T-cell (primary cell): ENCODE measurements at regions not wholly inside any gene's neighbourhood (a gene's known extent, or its start where the extent isn't known, plus 50 kb on each side); places are given as distances from the start of the nearest gene placed in this dataset.

Experiments used
- ATAC-seq, 4 experiments: fragments of 200-7000 bp in 3 of 4; fragments of 150-1000 bp in 1 of 4; cut with Tn5 transposase; replicated peaks in 1 of 4; 1 replicate in 3 of 4; 2 replicates in 1 of 4; pipeline ENCODE4 v1.10.0; 2021; ENCODE audit warnings: moderate library complexity in 3 of 4, mild to moderate bottlenecking in 2 of 4, moderate number of reproducible peaks in 1 of 4
- CTCF ChIA-PET, 2 donors: fragments of 300-600 bp; sonication (Branson Sonifier 250); formaldehyde crosslinking; loops; one replicate each; lab custom pipeline; 2022; ENCODE audit warnings: antibody characterized with exemption in 2 of 2; lab: Charles Lee
- POLR2A ChIA-PET, 2 donors: fragments of 300-600 bp; sonication (Branson Sonifier 250); formaldehyde crosslinking; loops; one replicate each; lab custom pipeline; 2022; ENCODE audit warnings: antibody characterized with exemption in 2 of 2; lab: Charles Lee
- DNase-seq, 35 experiments: peaks; one replicate each; pipeline versions ENCODE4 v3.0.0 to v3.0.0-alpha.2; 2013 to 2023
- H3K27ac ChIP-seq: one replicate; pipeline ENCODE4 v1.5.1; 2013; ENCODE audit warnings: low read length
- H3K27me3 ChIP-seq, 2 experiments: replicated peaks in 1 of 2; 1 replicate in 1 of 2; 2 replicates in 1 of 2; pipeline versions ENCODE4 v1.6.1 to v1.7.0; 2013; ENCODE audit warnings: low read length in 1 of 2, mixed read lengths in 1 of 2; ENCODE audit not compliant: control insufficient read depth in 2 of 2, insufficient read depth in 2 of 2; ENCODE audit errors: extremely low read depth in 1 of 2
- H3K36me3 ChIP-seq, 2 donors: 1 replicate in 1 of 2; 2 replicates in 1 of 2; pipeline versions ENCODE4 v1.6.1 to v1.7.0; 2013; ENCODE audit warnings: low read length in 1 of 2; ENCODE audit not compliant: control insufficient read depth in 2 of 2, insufficient read depth in 1 of 2; ENCODE audit errors: extremely low read depth in 1 of 2
- H3K4me1 ChIP-seq, 2 experiments: 1 replicate in 1 of 2; 2 replicates in 1 of 2; pipeline versions ENCODE4 v1.6.1 to v1.7.0; 2013; ENCODE audit warnings: low read length in 2 of 2, mixed read lengths in 1 of 2; ENCODE audit not compliant: insufficient read depth in 2 of 2, control insufficient read depth in 1 of 2; ENCODE audit errors: extremely low read depth in 1 of 2
- H3K4me3 ChIP-seq, 2 donors: 1 replicate in 1 of 2; 2 replicates in 1 of 2; pipeline versions ENCODE4 v1.5.1 to v1.7.0; 2013; ENCODE audit warnings: mild to moderate bottlenecking in 2 of 2, low read length in 1 of 2, moderate library complexity in 1 of 2; ENCODE audit not compliant: control insufficient read depth in 1 of 2; ENCODE audit errors: extremely low read depth in 1 of 2
- H3K9me3 ChIP-seq: 2 replicates; pipeline ENCODE4 v1.7.0; 2013
- H3K27ac Mint-ChIP-seq, 2 donors: one replicate each; pipeline ENCODE4 v1.8.0; 2020 to 2021; ENCODE audit warnings: mild to moderate bottlenecking in 2 of 2, mixed read lengths in 2 of 2
- H3K27me3 Mint-ChIP-seq, 2 donors: one replicate each; pipeline ENCODE4 v1.8.0; 2021 to 2022; ENCODE audit warnings: mixed read lengths in 2 of 2
- H3K36me3 Mint-ChIP-seq: one replicate; pipeline ENCODE4 v1.8.0; 2021; ENCODE audit warnings: mixed read lengths
- H3K4me1 Mint-ChIP-seq, 3 donors: one replicate each; pipeline ENCODE4 v1.8.0; 2020 to 2022; ENCODE audit warnings: mixed read lengths in 3 of 3, mild to moderate bottlenecking in 1 of 3
- H3K4me3 Mint-ChIP-seq, 3 donors: one replicate each; pipeline ENCODE4 v1.8.0; 2020 to 2022; ENCODE audit warnings: mild to moderate bottlenecking in 3 of 3, mixed read lengths in 3 of 3, moderate library complexity in 3 of 3
- H3K9me3 Mint-ChIP-seq, 3 donors: one replicate each; pipeline ENCODE4 v1.8.0; 2020 to 2022; ENCODE audit warnings: mixed read lengths in 3 of 3
- WGBS: methylation state at CpG from one replicate; pipeline ENCODE4 v1.1.5; 2013; ENCODE audit warnings: missing lambda C conversion rate; ENCODE audit not compliant: insufficient coverage; 5-methylcytosine and 5-hydroxymethylcytosine counted together

GRCh38 chr15:35168464-35168863 is 83.4 kb upstream of the NANOGP8 start:
- WGBS: no CpG with 5 or more reads among the region's 4 CpGs
- Mint-ChIP-seq H3K27ac (no peak overlapping the region), H3K4me3 (no peak overlapping the region), H3K9me3 (no peaks in the 10 kb centered on the region), H3K36me3 (no peaks in the 10 kb centered on the region), H3K27me3 (peaks cover 0 to 7% of the 10 kb centered on the region in 2 donors), H3K4me1 (no peaks in the 10 kb centered on the region)
- Histone ChIP-seq H3K36me3 (no peaks in the 10 kb centered on the region), H3K4me3 (no peak overlapping the region), H3K27me3 (no peaks in the 10 kb centered on the region), H3K4me1 (no peaks in the 10 kb centered on the region), H3K9me3 (no peaks in the 10 kb centered on the region), H3K27ac (no peak overlapping the region)
- ATAC-seq (no peak), DNase-seq (no peak)
- ChIA-PET CTCF (no interaction called here), POLR2A (no interaction called here)

GRCh38 chr15:35167675-35168074 is 82.6 kb upstream of the NANOGP8 start:
- no CpG with 5 or more reads among the region's 2 CpGs for WGBS
- CTCF ChIA-PET: no interaction called here

GRCh38 chr15:35166730-35167359 is 81.8 kb upstream of the NANOGP8 start:
- Mint-ChIP-seq H3K4me1 (no peaks in the 10 kb centered on the region), H3K9me3 (no peaks in the 10 kb centered on the region), H3K4me3 (no peak overlapping the region), H3K27me3 (peaks cover 0 to 6% of the 10 kb centered on the region in 2 donors), H3K36me3 (no peaks in the 10 kb centered on the region), H3K27ac (no peak overlapping the region)
- no peak overlapping the region for H3K4me3 ChIP-seq
- no peaks in the 10 kb centered on the region for H3K4me1 ChIP-seq
- no peaks in the 10 kb centered on the region for H3K27me3 ChIP-seq
- CTCF ChIA-PET: no interaction called here
- H3K27ac ChIP-seq: no peak overlapping the region
- ATAC-seq (no peak), DNase-seq (no peak)
- no peaks in the 10 kb centered on the region for H3K9me3 ChIP-seq
- H3K36me3 ChIP-seq: no peaks in the 10 kb centered on the region
- POLR2A ChIA-PET: no interaction called here
- WGBS: no CpG with 5 or more reads among the region's 3 CpGs

More at GRCh38 chr15:35167675-35168074, 82.6 kb upstream of the NANOGP8 start:
- POLR2A ChIA-PET: no interaction called here
- peaks cover 0 to 6% of the 10 kb centered on the region in 2 donors for H3K27me3 Mint-ChIP-seq
- no peaks in the 10 kb centered on the region for H3K36me3 Mint-ChIP-seq
- H3K9me3 ChIP-seq: no peaks in the 10 kb centered on the region
- DNase-seq: no peak
- no peak overlapping the region for H3K27ac Mint-ChIP-seq
- no peaks in the 10 kb centered on the region for H3K9me3 Mint-ChIP-seq
- no peaks in the 10 kb centered on the region for H3K27me3 ChIP-seq
- H3K4me1 ChIP-seq: no peaks in the 10 kb centered on the region
- no peak overlapping the region for H3K4me3 Mint-ChIP-seq
- H3K27ac ChIP-seq: no peak overlapping the region
- ATAC-seq: no peak
- no peaks in the 10 kb centered on the region for H3K4me1 Mint-ChIP-seq
- H3K4me3 ChIP-seq: no peak overlapping the region
- no peaks in the 10 kb centered on the region for H3K36me3 ChIP-seq

- Mint-ChIP-seq H3K27ac (no peak overlapping the region), H3K4me3 (no peak overlapping the region), H3K27me3 (peaks cover 0 to 3% of the 10 kb centered on the region in 2 donors), H3K4me1 (peaks cover 0 to 3% (median 0%) of the 10 kb centered on the region in 3 donors), H3K36me3 (no peaks in the 10 kb centered on the region), H3K9me3 (no peaks in the 10 kb centered on the region)
- Histone ChIP-seq H3K4me1 (no peaks in the 10 kb centered on the region), H3K27me3 (no peaks in the 10 kb centered on the region), H3K9me3 (no peaks in the 10 kb centered on the region), H3K4me3 (no peak overlapping the region), H3K36me3 (no peaks in the 10 kb centered on the region), H3K27ac (no peak overlapping the region)
- DNase-seq (no peak), ATAC-seq (no peak)
- ChIA-PET CTCF (interaction anchor here in 1 of 2 donors (0.5 kb wide), 1 partner anchor 152 kb away, joined by 3 read pairs; no protein-coding TSS in a partner anchor), POLR2A (no interaction called here)
- WGBS: no CpG with 5 or more reads among the region's 1 CpG
Observed at GRCh38 chr15:35161694-35162093, 76.6 kb upstream of the NANOGP8 start.

- no peaks in the 10 kb centered on the region for H3K9me3 ChIP-seq
- no peaks in the 10 kb centered on the region for H3K36me3 ChIP-seq
- Mint-ChIP-seq H3K9me3 (no peaks in the 10 kb centered on the region), H3K27me3 (peaks cover 0 to 3% of the 10 kb centered on the region in 2 donors), H3K27ac (no peak overlapping the region), H3K4me1 (peaks cover 0 to 3% (median 0%) of the 10 kb centered on the region in 3 donors), H3K36me3 (no peaks in the 10 kb centered on the region), H3K4me3 (no peak overlapping the region)
- ChIA-PET POLR2A (no interaction called here), CTCF (no interaction called here)
- no peaks in the 10 kb centered on the region for H3K4me1 ChIP-seq
- ATAC-seq: no peak
- WGBS: 71% methylated on average over 2 of the region's 2 CpGs
- no peak for DNase-seq
- H3K4me3 ChIP-seq: no peak overlapping the region
- H3K27me3 ChIP-seq: no peaks in the 10 kb centered on the region
- no peak overlapping the region for H3K27ac ChIP-seq
Observed at GRCh38 chr15:35159170-35159569, 74.1 kb upstream of the NANOGP8 start.

- Mint-ChIP-seq H3K4me3 (no peak overlapping the region), H3K27me3 (peaks cover 0 to 3% of the 10 kb centered on the region in 2 donors), H3K9me3 (no peaks in the 10 kb centered on the region), H3K27ac (no peak overlapping the region), H3K36me3 (no peaks in the 10 kb centered on the region), H3K4me1 (no peaks in the 10 kb centered on the region)
- H3K4me3 ChIP-seq: no peak overlapping the region
- WGBS: no CpG with 5 or more reads among the region's 8 CpGs
- ChIA-PET CTCF (no interaction called here), POLR2A (no interaction called here)
- H3K9me3 ChIP-seq: no peaks in the 10 kb centered on the region
- ATAC-seq (no peak), DNase-seq (no peak)
- H3K36me3 ChIP-seq: no peaks in the 10 kb centered on the region
- H3K4me1 ChIP-seq: no peaks in the 10 kb centered on the region
- no peaks in the 10 kb centered on the region for H3K27me3 ChIP-seq
- H3K27ac ChIP-seq: no peak overlapping the region
Observed at GRCh38 chr15:35151782-35152181, 66.7 kb upstream of the NANOGP8 start.

- Mint-ChIP-seq H3K27me3 (peaks cover 0 to 3% of the 10 kb centered on the region in 2 donors), H3K4me3 (no peak overlapping the region), H3K27ac (no peak overlapping the region), H3K9me3 (no peaks in the 10 kb centered on the region), H3K36me3 (no peaks in the 10 kb centered on the region), H3K4me1 (no peaks in the 10 kb centered on the region)
- no peaks in the 10 kb centered on the region for H3K9me3 ChIP-seq
- H3K4me3 ChIP-seq: no peak overlapping the region
- WGBS: no CpG with 5 or more reads among the region's 2 CpGs
- no peaks in the 10 kb centered on the region for H3K27me3 ChIP-seq
- H3K36me3 ChIP-seq: no peaks in the 10 kb centered on the region
- H3K27ac ChIP-seq: no peak overlapping the region
- DNase-seq: no peak
- ChIA-PET CTCF (no interaction called here), POLR2A (no interaction called here)
- no peaks in the 10 kb centered on the region for H3K4me1 ChIP-seq
- ATAC-seq: no peak
Observed at GRCh38 chr15:35151381-35151780, 66.3 kb upstream of the NANOGP8 start.
